Mesothelial cell of epicardium (in vitro differentiated cells): ENCODE measurements at regions not wholly inside any gene's neighbourhood (a gene's known extent, or its start where the extent isn't known, plus 50 kb on each side); places are given as distances from the start of the nearest gene placed in this dataset.

Experiments
- DNase-seq, 2 experiments: peaks; one replicate each; pipeline ENCODE4 v3.0.0; 2021; ENCODE audit warnings: low spot score in 2 of 2; ENCODE audit not compliant: unreplicated experiment in 2 of 2
- H3K27ac Mint-ChIP-seq: 2 replicates; pipeline ENCODE4 v1.8.0; 2021; ENCODE audit warnings: mixed read lengths
- H3K27me3 Mint-ChIP-seq: 2 replicates; pipeline ENCODE4 v1.8.0; 2021; ENCODE audit warnings: low read depth, mixed read lengths
- H3K36me3 Mint-ChIP-seq: 2 replicates; pipeline ENCODE4 v1.8.0; 2021; ENCODE audit warnings: mixed read lengths
- H3K4me1 Mint-ChIP-seq: 2 replicates; pipeline ENCODE4 v1.8.0; 2021; ENCODE audit warnings: mixed read lengths
- H3K4me3 Mint-ChIP-seq: 2 replicates; pipeline ENCODE4 v1.8.0; 2021; ENCODE audit warnings: mild to moderate bottlenecking, moderate library complexity, mixed read lengths
- H3K9me3 Mint-ChIP-seq: 2 replicates; pipeline ENCODE4 v1.8.0; 2021; ENCODE audit warnings: mixed read lengths
- CTCF ChIP-seq: fragments of 200-600 bp; sonication (generic); IDR thresholded peaks from one replicate; pipeline ENCODE4 v1.5.0; 2021; ENCODE audit warnings: antibody characterized with exemption; ENCODE audit not compliant: unreplicated experiment

- H3K4me1 Mint-ChIP-seq: peaks cover 12% of the 10 kb centered on the region
- no peak for DNase-seq
- H3K9me3 Mint-ChIP-seq: peaks cover 8% of the 10 kb centered on the region
- H3K4me3 Mint-ChIP-seq: no peak overlapping the region
- no peaks in the 10 kb centered on the region for H3K27me3 Mint-ChIP-seq
- no peaks in the 10 kb centered on the region for H3K36me3 Mint-ChIP-seq
- no peak overlapping the region for H3K27ac Mint-ChIP-seq
- no peak for TF ChIP-seq CTCF
These were observed 206.0 kb upstream of the SEMA6D start for GRCh38 chr15:47511261-47511660.

- Mint-ChIP-seq H3K9me3 (peaks cover 8% of the 10 kb centered on the region), H3K27ac (no peak overlapping the region), H3K27me3 (no peaks in the 10 kb centered on the region), H3K4me1 (peaks cover 15% of the 10 kb centered on the region), H3K36me3 (no peaks in the 10 kb centered on the region), H3K4me3 (no peak overlapping the region)
- no peak for DNase-seq
- no peak for TF ChIP-seq CTCF
These were observed 203.8 kb upstream of the SEMA6D start for GRCh38 chr15:47513471-47513870.

GRCh38 chr15:47514200-47514652 is 203.1 kb upstream of the SEMA6D start:
- no peak for DNase-seq
- H3K36me3 Mint-ChIP-seq: no peaks in the 10 kb centered on the region
- TF ChIP-seq CTCF: no peak
- no peaks in the 10 kb centered on the region for H3K27me3 Mint-ChIP-seq
- no peak overlapping the region for H3K4me3 Mint-ChIP-seq
- H3K9me3 Mint-ChIP-seq: peaks cover 8% of the 10 kb centered on the region
- H3K4me1 Mint-ChIP-seq: peaks cover 15% of the 10 kb centered on the region
- H3K27ac Mint-ChIP-seq: no peak overlapping the region

GRCh38 chr15:47516558-47516957 is 200.7 kb upstream of the SEMA6D start:
- H3K4me3 Mint-ChIP-seq: no peak overlapping the region
- H3K4me1 Mint-ChIP-seq: peaks cover 16% of the 10 kb centered on the region
- DNase-seq: no peak
- no peak for TF ChIP-seq CTCF
- H3K27ac Mint-ChIP-seq: no peak overlapping the region
- H3K36me3 Mint-ChIP-seq: no peaks in the 10 kb centered on the region
- H3K9me3 Mint-ChIP-seq: peaks cover 7% of the 10 kb centered on the region
- H3K27me3 Mint-ChIP-seq: no peaks in the 10 kb centered on the region

- Mint-ChIP-seq H3K27ac (peak overlapping the region; percentile 72), H3K4me1 (peaks cover 16% of the 10 kb centered on the region), H3K27me3 (no peaks in the 10 kb centered on the region), H3K4me3 (no peak overlapping the region), H3K36me3 (no peaks in the 10 kb centered on the region), H3K9me3 (peaks cover 7% of the 10 kb centered on the region)
- no peak for TF ChIP-seq CTCF
- no peak for DNase-seq
These were observed 200.3 kb upstream of the SEMA6D start for GRCh38 chr15:47516972-47517371.

- Mint-ChIP-seq H3K4me3 (no peak overlapping the region), H3K36me3 (no peaks in the 10 kb centered on the region), H3K27ac (peak overlapping the region; percentile 67), H3K4me1 (peaks cover 16% of the 10 kb centered on the region), H3K27me3 (no peaks in the 10 kb centered on the region), H3K9me3 (peaks cover 7% of the 10 kb centered on the region)
- no peak for TF ChIP-seq CTCF
- no peak for DNase-seq
These were observed 199.6 kb upstream of the SEMA6D start for GRCh38 chr15:47517737-47518136.
